Hematopoietic multipotent progenitor cell treated with erythropoietin and hydrocortisone succinate and interleukin-3 and kit ligand, for 4 days (in vitro differentiated cells): ENCODE measurements at regions not wholly inside any gene's neighbourhood (a gene's known extent, or its start where the extent isn't known, plus 50 kb on each side); places are given as distances from the start of the nearest gene placed in this dataset.
A peak's percentile ranks its signal among the peaks of the same experiment; 100 is the strongest.
"Not testable (repeated sequence)": the region's sequence is repeated elsewhere in the genome, so short reads cannot be mapped to it uniquely, and the experiment has no call there.

Experiments used
- DNase-seq: peaks from one replicate; pipeline ENCODE4 v3.0.0-alpha.2; 2015

DNA sequence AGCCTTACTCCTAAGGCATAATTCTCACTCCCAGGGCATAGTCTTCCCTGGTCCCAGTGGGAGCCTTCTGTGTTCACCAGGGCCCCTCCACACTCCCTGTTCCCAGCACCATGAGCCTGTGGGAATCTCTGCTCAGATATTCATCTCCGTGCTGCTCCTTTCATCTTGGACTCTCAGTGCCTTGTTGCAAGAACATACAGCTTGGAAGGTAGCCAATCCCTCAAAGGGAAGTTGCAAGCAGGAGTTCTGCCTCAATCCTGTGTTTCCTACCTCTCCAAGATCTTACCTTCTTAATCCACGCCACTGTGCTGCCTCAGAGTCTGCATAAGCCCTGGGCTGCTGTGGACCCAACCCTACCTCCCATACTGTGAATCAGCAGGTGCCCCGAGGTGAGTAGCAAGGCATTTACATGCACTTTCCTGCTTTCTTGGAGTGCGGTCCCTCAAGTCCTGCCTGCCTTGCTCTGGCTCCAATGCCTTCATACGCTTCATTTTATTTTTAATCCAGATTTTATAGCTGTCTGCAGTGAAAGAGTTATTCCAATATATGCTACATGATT, 413.8 kb upstream of the RAB6C start:
- no peak for DNase-seq

DNA sequence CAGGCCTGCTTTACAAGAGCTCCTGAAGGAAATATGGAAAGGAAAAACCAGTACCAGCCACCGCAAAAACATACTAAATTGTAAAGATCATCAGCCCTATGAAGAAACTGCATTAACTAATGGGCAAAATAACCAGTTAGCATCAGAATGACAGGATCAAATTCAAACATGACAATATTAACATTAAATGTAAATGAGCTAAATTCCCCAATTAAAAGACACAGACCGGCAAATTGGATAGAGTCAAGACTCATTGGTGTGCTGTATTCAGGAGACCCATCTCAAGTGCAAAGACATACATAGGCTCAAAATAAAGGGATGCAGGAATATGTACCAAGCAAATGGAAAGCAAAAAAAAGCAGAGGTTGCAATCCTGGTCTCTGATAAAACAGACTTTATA, 408.7 kb upstream of the RAB6C start:
- DNase-seq: not testable (repeated sequence)

DNA sequence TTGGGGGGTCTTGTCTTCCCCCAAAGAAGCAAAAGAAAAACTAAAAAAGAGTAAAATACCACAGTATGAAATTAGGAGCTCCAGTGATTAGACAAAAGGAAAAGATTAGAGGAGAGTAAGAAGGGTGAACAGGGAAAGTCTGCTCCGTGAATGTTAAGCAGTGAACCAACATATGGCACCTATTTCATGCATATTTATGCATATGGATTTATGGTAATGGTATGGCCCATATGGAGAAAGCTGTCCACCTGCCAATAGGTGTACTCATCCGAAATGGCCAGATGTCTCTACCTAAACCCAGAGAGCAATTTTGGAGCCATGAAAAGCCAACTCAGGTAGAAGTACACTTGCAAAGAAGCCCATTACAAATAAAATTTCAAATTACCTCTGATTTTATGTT, 404.0 kb upstream of the RAB6C start:
- DNase-seq: no peak

DNA sequence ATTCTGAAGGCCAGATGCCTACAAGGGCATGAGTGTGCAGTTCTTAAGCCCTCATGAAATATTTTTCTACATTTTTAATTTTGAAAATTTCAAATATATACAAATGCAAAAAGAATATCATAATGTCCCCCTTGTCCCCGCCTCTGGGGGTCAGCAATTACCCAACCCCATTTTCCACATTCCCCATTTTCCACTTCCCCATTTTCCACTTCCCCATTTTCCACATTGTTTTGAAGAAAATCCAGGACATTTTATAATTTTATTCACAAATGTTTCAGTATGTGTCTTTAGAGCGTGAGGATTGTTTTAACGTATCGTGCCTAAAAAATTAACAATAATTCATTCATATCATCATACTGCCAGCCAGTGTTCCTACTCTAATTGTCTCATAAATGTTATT, 403.6 kb upstream of the RAB6C start:
- DNase-seq: no peak

DNA sequence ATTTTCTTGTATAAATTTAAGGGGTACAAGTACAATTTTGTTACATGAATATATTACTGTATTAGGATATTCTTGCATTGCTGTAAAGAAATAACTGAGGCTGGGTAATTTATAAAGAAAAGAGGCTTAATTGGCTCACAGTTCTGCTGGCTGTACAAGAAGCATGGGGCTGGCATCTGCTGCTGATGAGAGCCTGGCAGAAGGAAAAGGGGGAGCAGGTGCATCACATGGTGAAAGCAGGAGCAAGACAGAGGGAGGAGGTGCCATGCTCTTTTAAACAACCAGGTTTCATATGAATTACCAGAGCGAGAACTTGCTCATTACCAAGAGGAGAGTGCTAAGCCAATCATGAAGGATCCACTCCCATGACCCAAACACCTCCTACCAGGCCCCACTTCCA, 399.5 kb upstream of the RAB6C start:
- DNase-seq: no peak

DNA sequence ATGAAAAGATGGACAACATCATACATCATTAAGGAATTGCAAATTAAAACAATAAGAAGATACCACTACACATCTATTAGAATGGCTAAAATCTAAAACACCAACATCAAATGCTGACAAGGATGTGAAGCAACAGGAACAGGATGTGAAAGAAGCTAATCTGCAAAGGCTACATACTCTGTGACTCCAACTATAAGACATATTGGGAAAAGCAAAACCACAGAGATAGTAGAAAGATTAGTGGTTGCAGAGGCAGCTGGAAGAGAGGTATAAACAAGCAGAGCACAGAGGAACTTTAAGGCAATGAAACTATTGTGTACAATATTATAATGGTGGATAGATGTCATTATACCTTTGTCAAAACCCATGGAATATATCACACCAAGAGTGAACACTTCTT, 393.7 kb upstream of the RAB6C start:
- DNase-seq: peak; percentile 8

DNA sequence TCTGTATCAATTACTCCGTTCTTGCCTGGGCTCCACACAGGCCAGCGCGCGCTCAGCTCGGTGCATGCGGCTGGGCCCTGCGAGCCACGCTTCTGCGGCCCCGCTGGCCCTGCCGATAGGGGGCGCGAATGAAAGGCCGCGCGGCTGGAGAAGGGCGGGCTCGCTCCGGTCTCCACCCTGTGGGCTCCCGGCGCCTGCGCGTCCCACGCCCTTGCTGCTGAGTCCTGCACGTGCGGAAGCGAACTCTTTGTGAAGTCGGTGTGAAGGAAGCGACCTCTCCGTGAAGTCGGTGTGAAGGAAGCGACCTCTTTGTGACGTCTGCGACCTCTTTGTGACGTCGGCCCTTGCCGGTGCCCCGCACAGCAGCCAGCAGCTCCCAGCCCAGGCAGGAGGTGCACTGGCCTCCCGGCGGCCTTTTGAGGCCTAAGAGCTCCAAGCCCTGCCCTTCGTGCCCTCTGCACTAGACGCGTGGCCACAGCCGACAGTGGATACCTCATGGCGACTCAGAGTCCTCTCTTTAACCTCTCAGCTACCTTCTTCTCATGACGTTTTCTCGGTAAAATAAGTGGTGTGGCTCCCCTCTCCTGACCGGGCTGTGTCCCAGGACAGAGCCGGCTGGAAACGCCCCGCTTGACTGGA, 391.9 kb upstream of the RAB6C start:
- peak; percentile 8 for DNase-seq

DNA sequence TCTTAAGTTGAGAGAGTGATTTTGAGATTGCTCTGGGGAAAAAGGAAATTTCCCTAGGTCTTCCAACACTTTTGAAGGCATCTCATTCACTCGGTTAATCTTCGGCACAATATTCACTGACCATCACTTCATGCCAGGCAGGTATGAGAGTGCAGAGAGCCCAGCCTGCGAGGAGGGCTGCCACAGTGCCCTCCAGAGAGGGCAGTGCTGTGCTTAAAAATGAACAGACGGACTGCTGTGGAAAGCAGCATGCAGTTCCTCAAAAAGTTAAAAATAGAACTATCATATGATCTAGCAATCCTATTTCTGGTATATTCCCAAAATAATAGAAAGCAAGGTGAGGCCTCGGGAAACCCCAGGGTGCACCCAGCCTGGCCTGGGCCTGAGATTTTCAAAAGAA, 374.9 kb upstream of the RAB6C start:
- no peak for DNase-seq

DNA sequence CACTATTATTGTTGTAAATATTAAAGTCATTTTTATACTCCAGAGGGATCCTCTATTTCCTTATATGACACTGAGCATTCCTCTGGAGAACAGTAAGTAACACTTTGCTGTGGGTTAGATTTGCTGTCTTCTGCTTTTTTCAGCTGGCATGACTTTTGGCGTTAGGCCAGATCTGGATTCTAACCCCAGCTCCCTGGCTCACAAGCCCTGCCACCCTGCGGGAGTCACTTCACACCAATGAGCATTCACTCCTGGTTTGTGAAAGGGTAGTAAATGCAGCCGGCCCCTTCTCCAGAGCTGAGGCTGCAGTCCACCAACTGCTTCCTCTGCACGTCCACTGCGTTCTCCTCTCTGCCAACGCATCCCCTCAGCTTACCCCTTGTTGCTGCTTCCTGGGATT, 373.8 kb upstream of the RAB6C start:
- peak; percentile 4 for DNase-seq

DNA sequence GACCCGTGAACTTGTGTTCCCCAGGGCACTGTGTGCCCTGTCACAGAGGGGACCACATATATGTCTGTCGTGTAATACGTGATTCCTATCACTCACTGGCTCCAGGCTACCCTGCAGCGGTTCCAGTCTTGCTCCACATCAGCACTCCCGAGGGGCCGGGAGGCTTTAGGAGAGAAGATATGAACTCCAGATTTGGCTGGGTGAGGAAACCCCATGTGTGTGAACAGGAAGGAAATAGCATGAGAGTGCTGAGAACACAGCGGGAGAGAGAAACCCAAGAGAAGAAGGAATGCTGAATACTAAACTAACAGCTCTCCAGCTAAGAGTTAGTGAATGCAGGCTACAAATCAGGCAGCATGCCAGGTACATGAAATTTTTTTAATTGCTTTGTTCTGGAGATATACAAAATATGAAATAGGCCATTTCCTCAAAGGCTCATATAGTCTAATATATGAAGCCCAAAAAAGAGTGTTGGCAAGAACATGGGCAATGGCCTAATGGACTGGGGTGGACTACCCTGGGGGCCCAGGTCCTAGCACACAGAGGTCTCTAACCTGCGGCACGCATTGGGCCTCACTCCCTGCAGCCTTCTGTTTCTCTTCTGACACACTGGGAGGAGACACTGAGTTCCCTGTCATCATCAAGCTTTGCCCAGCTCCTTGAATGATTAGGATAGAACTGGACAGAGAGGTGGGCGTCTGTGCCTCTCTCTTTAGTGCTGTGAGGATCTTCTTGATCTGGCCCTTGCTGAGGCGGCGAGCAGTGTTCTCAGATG, 372.8 kb upstream of the RAB6C start:
- no peak for DNase-seq

DNA sequence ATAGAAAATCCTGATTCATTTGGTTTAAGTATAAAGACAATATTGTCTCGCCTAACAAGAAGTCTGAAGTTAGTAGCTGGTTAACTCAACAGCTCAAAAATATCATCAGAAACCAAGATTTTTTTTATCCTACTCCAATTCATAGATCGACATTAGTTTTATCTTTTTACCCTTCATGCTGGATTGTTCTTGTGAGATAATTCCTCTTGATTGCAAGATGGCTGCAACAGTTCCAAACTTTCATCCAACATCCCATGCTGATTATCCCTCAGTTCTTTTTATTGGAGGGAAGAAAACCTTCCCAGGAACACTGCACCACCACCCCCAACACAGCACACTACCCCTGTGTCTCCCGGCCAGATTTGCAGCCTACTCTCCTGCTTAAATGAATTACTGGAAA, 370.2 kb upstream of the RAB6C start:
- DNase-seq: no peak

DNA sequence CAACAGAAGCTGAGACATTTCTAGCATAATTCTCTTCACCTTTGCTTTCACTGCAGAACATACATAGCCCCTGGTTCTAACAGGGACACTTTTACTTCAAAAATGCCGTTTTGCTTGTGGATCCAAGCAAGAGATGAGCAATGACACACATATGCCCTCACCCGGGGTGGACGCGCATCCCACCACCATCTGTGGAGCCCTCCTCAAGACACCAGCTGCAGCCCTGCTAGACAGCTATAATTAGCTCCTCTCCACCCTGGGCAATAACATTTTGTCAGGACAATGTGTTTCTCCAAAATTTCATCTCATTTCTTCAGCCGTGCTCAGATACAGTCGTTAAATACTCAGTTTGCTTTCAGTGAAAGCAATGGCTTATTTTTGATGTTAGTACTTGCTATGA, 368.7 kb upstream of the RAB6C start:
- no peak for DNase-seq

DNA sequence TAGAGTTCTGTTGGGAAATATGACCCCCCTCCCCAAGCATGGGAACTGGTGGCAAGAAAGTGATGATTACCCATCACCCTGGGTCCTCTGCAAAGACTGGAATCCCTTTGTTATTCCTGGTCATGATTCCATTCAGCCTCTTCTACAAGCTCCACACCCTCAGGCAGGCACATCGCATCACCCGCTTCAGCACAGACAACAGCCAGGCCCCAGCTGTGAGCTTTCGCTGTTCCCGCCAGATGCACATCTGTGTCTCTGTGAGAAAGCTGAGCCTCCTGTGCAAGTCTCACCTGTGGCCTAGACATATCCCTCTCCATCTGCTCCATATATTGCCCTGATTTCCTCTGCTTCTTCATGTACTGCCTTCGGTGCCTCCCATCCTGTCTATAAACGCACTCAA, 368.0 kb upstream of the RAB6C start:
- DNase-seq: no peak

DNA sequence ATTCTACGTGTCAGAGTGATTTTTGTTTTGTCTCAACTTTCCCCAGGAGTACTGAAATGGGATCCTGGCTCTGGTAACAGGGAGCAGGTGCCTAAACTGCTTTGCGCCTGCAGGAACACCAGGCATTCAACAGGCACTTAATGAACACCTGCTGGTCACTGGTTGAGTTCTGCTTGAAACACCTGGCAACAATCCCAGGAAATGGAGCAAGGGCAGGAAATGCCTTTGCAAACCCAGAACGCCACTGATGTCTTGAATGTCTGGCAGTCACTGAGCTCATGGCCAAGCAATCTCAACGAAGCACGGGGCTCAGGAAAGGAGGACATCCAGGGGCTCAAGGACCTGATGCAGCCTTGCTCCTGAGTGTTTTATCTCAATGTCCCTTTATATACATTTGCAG, 360.0 kb upstream of the RAB6C start:
- DNase-seq: no peak

DNA sequence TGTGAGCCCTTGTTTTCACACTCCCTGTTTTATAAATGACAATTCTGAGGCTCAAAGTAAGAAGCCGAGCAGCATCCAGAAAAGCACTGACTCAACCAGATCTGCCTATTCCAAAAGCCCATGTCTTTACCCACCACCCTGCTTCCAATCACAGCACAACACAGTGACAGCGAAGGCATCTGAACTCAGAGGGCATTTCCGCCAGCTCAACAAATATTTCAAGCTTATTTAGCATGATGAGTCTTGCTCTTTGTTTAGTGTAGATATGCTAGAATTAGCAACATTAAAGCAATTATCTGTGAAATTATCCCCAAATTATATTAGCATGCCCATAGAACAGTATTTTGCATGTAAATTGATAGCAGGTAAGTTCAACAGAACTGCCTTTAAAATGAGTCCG, 359.1 kb upstream of the RAB6C start:
- DNase-seq: no peak

DNA sequence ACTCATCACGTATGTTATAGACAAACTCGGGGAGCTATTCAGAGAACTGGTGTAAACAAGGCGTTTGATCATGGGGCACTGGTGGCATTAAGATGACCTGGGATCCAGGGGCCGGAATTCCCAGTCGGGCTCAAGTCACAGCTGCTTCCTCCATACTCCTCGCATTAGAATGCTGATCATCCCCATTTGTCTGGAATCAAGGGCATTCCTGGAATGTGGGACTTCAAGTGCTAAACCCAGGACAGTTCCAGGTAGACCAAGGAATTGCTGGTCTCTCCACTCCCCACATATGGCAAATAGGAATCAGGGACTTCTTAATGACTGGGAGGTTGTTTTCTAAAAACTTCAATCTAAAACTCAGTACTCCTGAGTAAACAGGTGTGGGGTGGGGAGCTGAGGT, 355.7 kb upstream of the RAB6C start:
- DNase-seq: no peak

DNA sequence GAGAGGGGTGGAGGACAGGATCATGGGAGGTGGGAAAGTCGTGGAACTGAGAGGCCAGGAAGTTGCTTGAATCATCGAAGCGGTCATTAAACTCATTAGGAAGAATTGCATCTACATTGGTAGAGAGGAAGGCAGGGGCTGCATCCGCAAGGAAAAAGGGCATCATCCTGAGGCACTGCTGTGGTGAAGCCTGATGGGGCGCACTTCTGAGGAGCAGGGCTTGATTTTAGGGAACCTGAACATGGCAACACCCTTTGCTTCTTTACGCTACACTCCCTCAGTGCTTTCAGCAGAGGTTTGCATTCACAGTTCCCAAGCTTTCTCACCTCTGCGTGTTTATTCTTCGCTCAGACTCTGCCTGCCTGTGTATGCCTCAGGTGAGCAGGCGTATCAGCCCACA, 352.0 kb upstream of the RAB6C start:
- no peak for DNase-seq

DNA sequence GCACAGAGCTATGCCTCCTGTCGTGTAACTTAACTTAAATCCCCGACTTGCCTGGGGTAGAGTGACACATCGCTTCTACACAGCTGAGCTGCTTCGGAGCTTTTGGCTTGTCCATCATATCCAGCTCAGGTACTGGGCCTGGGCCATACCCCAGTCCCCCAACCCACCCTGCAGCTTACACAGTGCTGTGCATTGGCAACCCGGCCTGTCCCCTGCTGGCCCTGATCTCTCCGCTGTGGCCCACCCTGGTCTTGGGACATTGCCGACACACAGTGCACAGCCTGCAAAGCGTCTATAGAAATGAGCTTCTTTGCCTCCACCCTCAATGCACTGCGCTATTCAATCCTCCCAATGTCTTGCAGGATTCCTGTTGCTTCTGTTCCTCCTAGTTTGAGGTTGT, 342.8 kb upstream of the RAB6C start:
- no peak for DNase-seq

DNA sequence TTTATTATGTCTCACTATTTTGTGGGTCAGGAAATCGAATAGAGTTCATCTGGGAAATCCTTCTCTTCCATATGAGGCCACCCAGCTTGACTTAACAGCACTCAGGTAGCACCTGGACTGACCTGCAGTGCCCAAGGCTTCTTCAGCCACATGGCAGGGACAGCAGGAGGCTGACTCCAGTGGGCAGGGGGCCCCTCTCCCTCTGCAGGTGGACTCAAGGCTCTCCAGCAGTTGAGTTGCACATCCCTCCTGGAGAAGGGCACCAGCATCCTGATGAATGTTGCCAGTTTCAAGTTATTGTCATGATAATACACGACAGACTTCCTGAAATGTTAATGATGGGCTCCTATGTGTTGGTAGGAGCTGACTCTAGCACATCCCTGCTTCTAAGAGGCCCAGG, 338.1 kb upstream of the RAB6C start:
- no peak for DNase-seq

DNA sequence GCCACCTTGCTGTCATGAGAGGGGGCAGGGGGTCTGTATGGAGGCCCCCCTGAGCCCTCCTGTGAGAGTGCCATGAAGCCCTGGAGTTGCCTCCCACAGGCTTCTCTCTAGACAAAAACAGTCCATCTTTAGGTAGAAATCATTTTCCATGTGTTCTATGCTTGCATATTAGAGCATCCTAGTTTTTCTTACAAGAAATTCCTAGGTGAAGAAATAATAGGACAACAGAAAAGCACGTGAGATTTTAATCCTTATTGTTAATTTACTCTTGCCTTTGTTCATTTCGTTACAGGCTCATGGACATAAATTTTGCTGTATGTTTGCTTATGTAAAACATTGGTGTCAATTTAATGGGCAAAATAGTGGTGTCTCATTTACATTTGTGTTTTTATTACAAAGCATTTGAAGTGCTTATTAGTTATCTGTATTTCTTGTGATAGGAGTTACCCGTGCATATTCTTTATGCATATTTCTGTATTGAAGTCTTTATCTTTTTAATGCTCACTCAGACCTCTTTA, 336.9 kb upstream of the RAB6C start:
- DNase-seq: no peak

DNA sequence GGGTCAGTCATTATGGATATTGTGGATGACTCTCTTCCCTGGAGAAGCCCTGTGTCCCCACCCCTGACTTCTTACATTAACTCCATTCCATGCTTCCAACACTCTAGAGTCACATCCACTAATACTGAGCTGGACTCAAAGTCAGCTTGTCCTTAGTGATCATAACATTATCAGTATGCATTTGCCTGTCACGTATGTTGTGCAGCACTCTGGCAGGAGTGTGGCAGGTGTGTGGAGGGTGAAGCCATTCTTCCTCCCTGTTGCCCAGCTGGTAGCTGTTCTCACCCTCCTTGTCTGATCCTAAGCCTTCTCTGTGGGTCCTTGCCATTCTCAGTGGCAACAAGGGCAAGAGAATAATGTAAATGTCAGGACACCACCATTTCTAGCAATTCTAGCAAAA, 334.1 kb upstream of the RAB6C start:
- no peak for DNase-seq

DNA sequence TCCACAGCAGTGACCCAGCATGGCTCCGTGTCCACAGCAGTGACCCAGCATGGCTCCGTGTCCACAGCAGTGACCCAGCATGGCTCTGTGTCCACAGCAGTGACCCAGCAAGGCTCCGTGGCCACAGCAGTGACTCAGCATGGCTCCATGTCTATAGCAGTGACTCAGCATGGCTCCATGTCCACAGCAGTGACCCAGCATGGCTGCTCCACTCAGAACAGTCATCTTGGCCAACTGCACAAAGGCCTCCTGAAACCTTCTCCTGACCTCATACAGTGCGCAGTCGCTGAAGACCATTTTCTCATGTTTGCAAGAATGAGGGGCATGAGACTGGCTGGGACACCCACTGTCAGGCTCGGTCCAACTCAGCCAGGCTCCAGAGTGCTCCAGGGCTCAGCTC, 333.4 kb upstream of the RAB6C start:
- no peak for DNase-seq

DNA sequence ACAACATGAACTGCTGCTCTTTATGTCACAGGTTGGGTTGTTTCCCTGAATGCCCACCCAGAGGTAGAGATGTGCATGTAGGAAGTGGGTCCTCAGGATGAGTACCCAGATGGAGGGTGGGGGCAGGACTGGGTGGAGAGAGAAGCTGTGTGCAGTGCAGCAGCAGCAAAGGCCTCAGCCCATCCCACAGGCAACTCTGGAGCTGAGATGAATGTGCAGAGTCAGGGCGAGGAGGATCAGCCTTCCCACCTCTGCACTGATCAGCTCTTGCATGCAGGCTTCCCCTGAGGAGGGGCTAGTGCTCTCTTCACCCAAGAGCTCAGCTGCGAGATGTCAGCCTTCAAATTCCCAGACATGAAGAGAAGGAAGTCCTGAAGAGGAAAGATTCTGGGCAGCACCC, 326.2 kb upstream of the RAB6C start:
- no peak for DNase-seq

DNA sequence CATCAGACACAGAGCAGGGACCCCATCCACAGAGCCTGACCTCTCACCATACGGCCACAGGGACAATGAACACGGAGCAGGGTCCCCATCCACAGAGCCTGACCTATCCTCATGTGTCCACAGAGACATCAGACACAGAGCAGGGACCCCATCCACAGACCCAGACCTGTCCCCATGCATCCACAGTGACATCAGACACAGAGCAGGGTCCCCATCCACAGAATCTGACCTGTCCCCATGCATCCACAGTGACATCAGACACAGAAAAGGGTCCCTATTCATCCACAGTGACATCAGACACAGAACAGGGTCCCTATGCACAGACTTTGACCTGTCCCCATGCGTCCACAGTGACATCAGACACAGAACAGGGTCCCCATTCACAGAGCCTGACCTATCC, 325.1 kb upstream of the RAB6C start:
- no peak for DNase-seq
